IMR-90 (cell line): ENCODE measurements at regions not wholly inside any gene's neighbourhood (a gene's known extent, or its start where the extent isn't known, plus 50 kb on each side); places are given as distances from the start of the nearest gene placed in this dataset.

Experiments
- ATAC-seq: fragments of 200-7000 bp; cut with Tn5 transposase; 2 replicates; pipeline ENCODE4 v1.9.1; 2020; ENCODE audit warnings: low read depth, mild to moderate bottlenecking, moderate library complexity
- BruUV-seq: library from RNA; stranded (reverse); fragments of 400-500 nt; replicated peaks from 2 replicates; lab custom pipeline; 2021; lab: Mats Ljungman, UMichigan
- CTCF ChIA-PET: fragments of 300-600 bp; formaldehyde crosslinking; extraction: SDS; loops from one replicate; lab custom pipeline; 2021; ENCODE audit warnings: antibody characterized with exemption; lab: Yijun Ruan, JAX
- POLR2A ChIA-PET: fragments of 300-600 bp; sonication (Branson Sonifier 250); formaldehyde crosslinking; loops from one replicate; lab custom pipeline; 2022; ENCODE audit warnings: antibody characterized with exemption; ENCODE audit not compliant: unreplicated experiment; lab: Charles Lee
- DNase-seq: peaks from one replicate; pipeline ENCODE4 v3.0.0; 2013
- H2AFZ ChIP-seq: replicated peaks from 2 replicates; pipeline ENCODE3; 2013; ENCODE audit warnings: low read length, mild to moderate bottlenecking; ENCODE audit not compliant: poor library complexity
- H2AK5ac ChIP-seq: 2 replicates; pipeline ENCODE4 v1.6.1; 2013; ENCODE audit warnings: low read depth, low read length, inconsistent platforms
- H2AK9ac ChIP-seq: replicated peaks from 2 replicates; pipeline ENCODE3; 2013; ENCODE audit warnings: mild to moderate bottlenecking, low read depth, low read length, moderate library complexity; ENCODE audit not compliant: poor library complexity
- H2BK120ac ChIP-seq: 2 replicates; pipeline ENCODE4 v1.6.1; 2013; ENCODE audit warnings: low read depth, low read length, inconsistent platforms
- H2BK15ac ChIP-seq: 3 replicates; pipeline ENCODE4 v1.6.1; 2013; ENCODE audit warnings: low read depth, low read length, inconsistent platforms
- H2BK20ac ChIP-seq: 2 replicates; pipeline ENCODE4 v1.6.1; 2013; ENCODE audit warnings: low read depth, mild to moderate bottlenecking, inconsistent platforms, low read length, moderate library complexity
- H2BK5ac ChIP-seq: 2 replicates; pipeline ENCODE4 v1.6.1; 2013; ENCODE audit warnings: mild to moderate bottlenecking, low read depth, low read length, inconsistent platforms; ENCODE audit not compliant: poor library complexity, severe bottlenecking
- H3K14ac ChIP-seq: replicated peaks from 2 replicates; pipeline ENCODE4 v1.6.1; 2013; ENCODE audit warnings: low read depth, low read length, inconsistent platforms
- H3K18ac ChIP-seq: 2 replicates; pipeline ENCODE4 v1.6.1; 2013; ENCODE audit warnings: low read depth, low read length, control low read depth
- H3K23ac ChIP-seq: 2 replicates; pipeline ENCODE4 v1.6.1; 2013; ENCODE audit warnings: low read depth, low read length, inconsistent platforms
- H3K27ac ChIP-seq: 2 replicates; pipeline ENCODE4 v1.5.1; 2013; ENCODE audit warnings: mild to moderate bottlenecking, control low read depth, low read length; ENCODE audit not compliant: insufficient read depth
- H3K27me3 ChIP-seq: 2 replicates; pipeline ENCODE4 v1.6.1; 2013; ENCODE audit warnings: low read length; ENCODE audit not compliant: control insufficient read depth, insufficient read depth
- H3K36me3 ChIP-seq: 2 replicates; pipeline ENCODE4 v1.6.1; 2013; ENCODE audit warnings: low read length, mixed read lengths; ENCODE audit not compliant: control insufficient read depth, insufficient read depth
- H3K4ac ChIP-seq: 2 replicates; pipeline ENCODE4 v1.6.1; 2013; ENCODE audit warnings: low read depth, low read length, inconsistent platforms
- H3K4me1 ChIP-seq: 2 replicates; pipeline ENCODE4 v1.6.1; 2013; ENCODE audit warnings: low read length, mixed read lengths; ENCODE audit not compliant: control insufficient read depth, insufficient read depth
- H3K4me2 ChIP-seq: 2 replicates; pipeline ENCODE4 v1.6.1; 2013; ENCODE audit warnings: low read depth, mild to moderate bottlenecking, control low read depth, low read length, moderate library complexity
- H3K4me3 ChIP-seq: 2 replicates; pipeline ENCODE4 v1.5.1; 2013; ENCODE audit warnings: low read depth, mild to moderate bottlenecking, control low read depth, low read length, moderate library complexity; ENCODE audit not compliant: insufficient read depth
- H3K56ac ChIP-seq: 2 replicates; pipeline ENCODE4 v1.6.1; 2013; ENCODE audit warnings: low read length, inconsistent platforms; ENCODE audit not compliant: insufficient read depth; ENCODE audit errors: extremely low read depth
- H3K79me1 ChIP-seq, 2 experiments: 2 replicates each; pipeline ENCODE4 v1.6.1; 2013; ENCODE audit warnings: low read length in 2 of 2, inconsistent platforms in 1 of 2, low read depth in 1 of 2
- H3K9ac ChIP-seq: 2 replicates; pipeline ENCODE4 v1.6.1; 2013; ENCODE audit warnings: low read depth, low read length, control low read depth
- H3K9me1 ChIP-seq: 2 replicates; pipeline ENCODE4 v1.6.1; 2013; ENCODE audit warnings: low read length, inconsistent platforms; ENCODE audit not compliant: insufficient read depth
- H3K9me3 ChIP-seq: 2 replicates; pipeline ENCODE4 v1.6.1; 2013; ENCODE audit warnings: low read length; ENCODE audit not compliant: control insufficient read depth, insufficient read depth
- H4K20me1 ChIP-seq: 2 replicates; pipeline ENCODE4 v1.6.1; 2013; ENCODE audit warnings: low read length, inconsistent platforms; ENCODE audit not compliant: insufficient read depth
- H4K5ac ChIP-seq: 2 replicates; pipeline ENCODE4 v1.6.1; 2013; ENCODE audit warnings: mild to moderate bottlenecking, low read depth, low read length, control low read depth
- H4K8ac ChIP-seq, 2 experiments: 2 replicates each; pipeline ENCODE4 v1.6.1; 2013; ENCODE audit warnings: low read depth in 2 of 2, low read length in 2 of 2, control low read depth in 1 of 2, inconsistent platforms in 1 of 2
- H4K91ac ChIP-seq: 2 replicates; pipeline ENCODE4 v1.6.1; 2013; ENCODE audit warnings: low read depth, low read length, inconsistent platforms; ENCODE audit not compliant: insufficient read depth
- BHLHE40 ChIP-seq: fragments of 150-350 bp; IDR thresholded peaks from 2 replicates; pipeline ENCODE4 v1.6.1; 2016; ENCODE audit warnings: mild to moderate bottlenecking, low read depth, low read length
- CEBPB ChIP-seq: IDR thresholded peaks from 2 replicates; pipeline ENCODE4 v1.6.1; 2012; ENCODE audit warnings: low read depth, low read length, improper control_type of control experiment
- CHD1 ChIP-seq: IDR thresholded peaks from 2 replicates; pipeline ENCODE4 v1.6.1; 2012; ENCODE audit warnings: low read depth, low read length, improper control_type of control experiment
- CTCF ChIP-seq: conservative IDR thresholded peaks from 2 replicates; pipeline ENCODE4 v1.5.1; 2012; ENCODE audit warnings: mild to moderate bottlenecking, low read depth, low read length, improper control_type of control experiment
- FOS ChIP-seq: fragments of 150-350 bp; IDR thresholded peaks from 2 replicates; pipeline ENCODE4 v1.6.1; 2016; ENCODE audit warnings: low read depth, low read length
- MAFK ChIP-seq: IDR thresholded peaks from 2 replicates; pipeline ENCODE4 v1.6.1; 2012; ENCODE audit warnings: low read depth, low read length, improper control_type of control experiment
- MAZ ChIP-seq: IDR thresholded peaks from 2 replicates; pipeline ENCODE4 v1.6.1; 2012; ENCODE audit warnings: low read depth, mild to moderate bottlenecking, low read length, improper control_type of control experiment, moderate library complexity, borderline replicate concordance
- MXI1 ChIP-seq: IDR thresholded peaks from 2 replicates; pipeline ENCODE4 v1.6.1; 2012; ENCODE audit warnings: low read depth, mild to moderate bottlenecking, low read length, moderate library complexity, borderline replicate concordance
- NFE2L2 ChIP-seq: fragments of 150-350 bp; IDR thresholded peaks from 2 replicates; pipeline ENCODE4 v1.6.1; 2016; ENCODE audit warnings: low read depth, mild to moderate bottlenecking, low read length
- POLR2A ChIP-seq: IDR thresholded peaks from 2 replicates; pipeline ENCODE4 v1.6.1; 2012; ENCODE audit warnings: mild to moderate bottlenecking, low read depth, low read length
- RAD21 ChIP-seq: IDR thresholded peaks from 2 replicates; pipeline ENCODE4 v1.6.1; 2012; ENCODE audit warnings: low read length, improper control_type of control experiment
- RCOR1 ChIP-seq: IDR thresholded peaks from 2 replicates; pipeline ENCODE4 v1.6.1; 2012; ENCODE audit warnings: mild to moderate bottlenecking, low read length, improper control_type of control experiment; ENCODE audit not compliant: insufficient replicate concordance
- RFX5 ChIP-seq: IDR thresholded peaks from 2 replicates; pipeline ENCODE4 v1.8.0; 2012; ENCODE audit warnings: low read depth, mild to moderate bottlenecking, low read length, moderate library complexity
- SMC3 ChIP-seq: fragments of 150-350 bp; IDR thresholded peaks from 2 replicates; pipeline ENCODE4 v1.6.1; 2016; ENCODE audit warnings: low read depth, mild to moderate bottlenecking, antibody characterized with exemption, low read length, moderate library complexity
- USF2 ChIP-seq: fragments of 150-350 bp; IDR thresholded peaks from 2 replicates; pipeline ENCODE4 v1.6.1; 2017; ENCODE audit warnings: mild to moderate bottlenecking, antibody characterized with exemption, low read length, low read depth
- WGBS, 2 experiments: methylation state at CpG; one replicate each; pipeline versions ENCODE4 v1.1.5 to v1.1.7; 2013; ENCODE audit warnings: missing lambda C conversion rate in 2 of 2; ENCODE audit not compliant: insufficient read length in 1 of 2; ENCODE audit errors: extremely low coverage in 2 of 2; 5-methylcytosine and 5-hydroxymethylcytosine counted together
- dilution Hi-C: fragments of 300-500 bp; cut with HindIII; formaldehyde crosslinking; loops from one replicate; pipeline ENCODE4 v1.14.3; 2018; ENCODE audit warnings: low sequenced_read_pairs; ENCODE audit not compliant: unreplicated experiment
- in situ Hi-C: fragments of 300-500 bp; cut with MboI; formaldehyde crosslinking; loops from 3 replicates; pipeline ENCODE4 v1.14.3; 2019; ENCODE audit warnings: low sequenced_read_pairs, inconsistent platforms, mixed read lengths
- intact Hi-C: fragments of 100-400 bp; cut with micrococcal nuclease; formaldehyde crosslinking; loops from 2 replicates; pipeline ENCODE4 v1.10.0; 2022
- TF ChIP-seq, protein P1 (sequence below): fragments of 150-350 bp; IDR thresholded peaks from 2 replicates; pipeline ENCODE4 v1.6.1; 2016; ENCODE audit warnings: low read depth, mild to moderate bottlenecking, low read length, moderate library complexity, borderline replicate concordance

- TF ChIP-seq RAD21 (no peak), RFX5 (no peak), MXI1 (no peak), SMC3 (no peak), USF2 (no peak), CTCF (no peak), BHLHE40 (no peak), MAZ (no peak), FOS (no peak), CEBPB (no peak), RCOR1 (no peak), CHD1 (no peak), NFE2L2 (no peak), POLR2A (no peak), MAFK (no peak)
- TF ChIP-seq, protein P1, sequence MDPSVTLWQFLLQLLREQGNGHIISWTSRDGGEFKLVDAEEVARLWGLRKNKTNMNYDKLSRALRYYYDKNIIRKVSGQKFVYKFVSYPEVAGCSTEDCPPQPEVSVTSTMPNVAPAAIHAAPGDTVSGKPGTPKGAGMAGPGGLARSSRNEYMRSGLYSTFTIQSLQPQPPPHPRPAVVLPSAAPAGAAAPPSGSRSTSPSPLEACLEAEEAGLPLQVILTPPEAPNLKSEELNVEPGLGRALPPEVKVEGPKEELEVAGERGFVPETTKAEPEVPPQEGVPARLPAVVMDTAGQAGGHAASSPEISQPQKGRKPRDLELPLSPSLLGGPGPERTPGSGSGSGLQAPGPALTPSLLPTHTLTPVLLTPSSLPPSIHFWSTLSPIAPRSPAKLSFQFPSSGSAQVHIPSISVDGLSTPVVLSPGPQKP = no peak
- H3K4me1 ChIP-seq = no peaks in the 10 kb centered on the region
- no peak overlapping the region for H3K4ac ChIP-seq
- POLR2A ChIA-PET = no interaction called here
- H3K9ac ChIP-seq = no peak overlapping the region
- no TSS peak for BruUV-seq
- H4K91ac ChIP-seq = no peak overlapping the region
- WGBS, 2 experiments = no CpG with 5 or more reads among the region's 1 CpG
- peaks cover 2% of the 10 kb centered on the region; the same call in 1 of the 2 replicates for H3K9me3 ChIP-seq
- H3K4me3 ChIP-seq = no peak overlapping the region
- no peak for ATAC-seq
- CTCF ChIA-PET = no interaction called here
- no peak overlapping the region for H2AFZ ChIP-seq
- H3K27me3 ChIP-seq = no peaks in the 10 kb centered on the region
- no peak overlapping the region for H3K27ac ChIP-seq
- dilution Hi-C loops = no loop called here
- H4K5ac ChIP-seq = no peak overlapping the region
- H4K8ac ChIP-seq = no peak overlapping the region
- intact Hi-C loops = no loop called here
- H3K14ac ChIP-seq = no peak overlapping the region
- H2BK20ac ChIP-seq = no peak overlapping the region
- no peak overlapping the region for H2AK9ac ChIP-seq
- no peak overlapping the region for H2BK120ac ChIP-seq
- no peaks in the 10 kb centered on the region for H3K79me1 ChIP-seq
- no peak overlapping the region for H2AK5ac ChIP-seq
- no peaks in the 10 kb centered on the region for H3K9me1 ChIP-seq
- in situ Hi-C loops = no loop called here
- no peak overlapping the region for H2BK15ac ChIP-seq
- DNase-seq = no peak
- no peak overlapping the region for H3K4me2 ChIP-seq
- H4K20me1 ChIP-seq = no peaks in the 10 kb centered on the region
- no peak overlapping the region for H3K23ac ChIP-seq
- no peak overlapping the region; the same call in 1 of the 2 replicates for H3K56ac ChIP-seq
- no peak overlapping the region for H3K18ac ChIP-seq
- H3K36me3 ChIP-seq = no peaks in the 10 kb centered on the region
- no peak overlapping the region for H2BK5ac ChIP-seq
Observed at GRCh38 chr4:157779081-157779480, 393.7 kb downstream of the GASK1B start.
